GM18867 (cell line): ENCODE measurements at regions not wholly inside any gene's neighbourhood (a gene's known extent, or its start where the extent isn't known, plus 50 kb on each side); places are given as distances from the start of the nearest gene placed in this dataset.
"Not testable (repeated sequence)": the region's sequence is repeated elsewhere in the genome, so short reads cannot be mapped to it uniquely, and the experiment has no call there.

Experiments
- ATAC-seq: cut with Tn5 transposase; IDR thresholded peaks from one replicate; pipeline ENCODE4 v1.9.1; 2021; ENCODE audit warnings: mild to moderate bottlenecking, moderate library complexity; ENCODE audit not compliant: unreplicated experiment

- not testable (repeated sequence) for ATAC-seq
These were observed 278.6 kb upstream of the MAP2 start for GRCh38 chr2:209145220-209145691.

DNA sequence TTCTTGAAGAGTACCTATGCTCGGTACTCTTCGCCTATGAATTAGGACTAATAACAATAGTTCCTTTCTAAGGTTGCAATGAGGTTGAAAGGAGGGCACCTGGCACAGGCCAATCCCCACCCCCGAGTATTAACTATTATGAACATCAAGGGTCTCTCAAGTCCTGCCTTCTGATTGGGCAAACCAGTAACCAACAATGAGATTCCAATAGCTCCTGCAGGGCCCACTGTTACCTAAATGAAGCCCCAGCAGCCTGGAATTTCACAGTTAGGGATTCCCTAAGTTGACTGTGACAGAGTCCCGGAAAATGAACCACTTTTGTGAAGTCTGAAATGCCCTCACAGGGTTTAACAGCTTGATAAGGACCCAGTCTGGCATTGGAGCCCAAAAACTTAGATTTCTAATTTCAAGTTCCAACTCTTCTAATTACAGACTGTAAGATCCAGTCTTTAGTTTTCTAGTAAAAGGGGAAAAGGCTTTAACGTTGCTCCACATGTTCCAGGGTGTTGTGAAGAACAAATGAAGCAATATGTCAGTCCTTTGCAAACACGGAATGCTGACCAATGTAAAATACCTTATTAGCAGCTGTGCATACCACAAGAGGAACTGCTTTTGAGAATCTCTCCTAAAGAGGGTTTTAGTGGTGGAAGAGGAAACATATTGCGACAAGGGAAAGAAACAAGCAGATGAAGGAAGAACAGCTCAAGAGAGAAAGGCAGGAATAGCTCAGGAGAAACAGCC, 277.7 kb upstream of the MAP2 start:
- peak; percentile 20 for ATAC-seq

DNA sequence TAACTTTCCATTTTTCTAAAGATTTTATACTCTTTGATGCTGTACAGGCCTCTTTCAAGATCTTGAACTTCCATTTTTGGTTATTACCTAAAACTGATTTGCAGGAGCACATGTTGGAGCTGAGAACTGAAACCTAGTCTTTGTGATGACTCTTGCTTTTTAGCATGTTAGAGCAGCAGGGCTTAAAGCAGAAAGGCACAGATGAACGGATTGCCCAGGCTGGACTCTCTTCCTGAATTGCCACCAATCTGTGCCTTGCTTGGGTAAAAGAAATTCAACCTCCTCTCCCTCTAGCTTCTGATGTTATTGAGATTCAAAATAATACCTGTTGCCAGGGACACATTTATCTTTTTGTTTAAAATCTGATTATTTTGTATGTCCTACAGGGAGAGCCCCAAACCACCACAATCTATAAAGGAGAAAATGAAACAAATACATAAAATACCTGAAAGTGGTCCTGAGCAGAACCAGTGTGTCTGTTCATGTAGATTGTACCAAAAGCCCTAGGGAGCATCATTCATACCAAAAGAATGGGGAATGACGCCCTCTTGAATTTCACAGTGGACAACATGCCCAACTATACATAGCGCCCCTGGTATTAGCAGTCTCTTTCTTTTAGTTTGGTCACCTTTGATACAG, 277.0 kb upstream of the MAP2 start:
- peak; percentile 37 for ATAC-seq

- no peak for ATAC-seq
These were observed 275.9 kb upstream of the MAP2 start for GRCh38 chr2:209147981-209148380.

DNA sequence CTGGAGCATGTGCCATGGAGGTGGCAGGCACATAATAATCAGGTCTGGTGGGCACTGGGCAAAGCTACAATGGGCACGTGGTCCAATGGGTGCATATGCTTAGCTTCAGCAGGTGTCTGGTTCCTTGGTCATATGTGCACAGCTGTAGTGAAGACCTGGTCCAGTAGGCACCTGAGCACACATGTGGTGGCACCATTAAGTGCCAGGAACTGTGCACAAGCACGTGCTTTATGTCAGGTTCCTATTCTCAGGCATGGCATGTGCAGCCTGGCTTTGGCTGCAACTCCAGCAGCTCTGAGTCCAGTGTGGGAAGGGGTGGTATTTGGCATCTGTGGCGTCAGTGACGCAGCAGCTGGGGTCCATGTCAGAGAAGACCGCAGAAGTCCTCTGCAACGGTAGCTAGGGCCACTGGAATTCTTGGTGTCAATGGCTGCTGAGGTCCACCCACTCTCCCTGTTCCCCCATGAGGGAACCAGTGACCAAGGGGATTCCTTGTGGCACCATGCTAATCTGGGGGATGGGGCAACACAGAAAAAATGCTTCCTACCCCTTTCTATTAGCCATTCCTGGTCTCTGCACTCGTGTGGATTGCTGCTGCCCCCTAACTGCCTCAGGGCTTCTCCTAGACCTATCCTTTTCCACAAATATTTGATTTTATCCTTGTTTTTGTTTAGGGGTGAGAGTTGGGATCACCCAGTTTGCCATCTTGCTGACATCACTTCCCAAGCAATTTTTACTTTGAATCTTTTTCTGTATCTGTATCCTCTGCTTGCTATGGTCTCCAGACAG, 262.9 kb upstream of the MAP2 start:
- no peak for ATAC-seq

DNA sequence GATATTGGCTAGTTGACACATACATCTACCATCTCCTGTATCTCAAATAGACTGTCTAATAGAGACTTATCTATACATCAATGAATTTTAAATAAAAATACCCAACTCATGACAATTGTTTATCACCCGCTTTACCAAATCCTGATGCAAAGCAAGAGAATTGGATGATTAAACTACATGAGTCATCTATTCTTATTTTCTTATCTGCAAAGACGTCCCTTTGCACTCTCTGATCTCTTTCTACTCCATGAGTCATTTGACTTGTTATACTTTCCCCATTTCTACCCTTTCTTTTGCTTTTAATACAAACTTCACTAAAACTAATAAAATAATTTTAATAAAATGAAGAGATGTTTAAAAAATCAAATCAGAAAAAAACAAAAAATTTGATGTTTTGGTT, 261.7 kb upstream of the MAP2 start:
- ATAC-seq: no peak

- ATAC-seq: no peak
These were observed 241.9 kb upstream of the MAP2 start for GRCh38 chr2:209181984-209182383.

GRCh38 chr2:209186886-209187285, 237.0 kb upstream of the MAP2 start:
- not testable (repeated sequence) for ATAC-seq

- no peak for ATAC-seq
These were observed 234.0 kb upstream of the MAP2 start for GRCh38 chr2:209189893-209190292.

DNA sequence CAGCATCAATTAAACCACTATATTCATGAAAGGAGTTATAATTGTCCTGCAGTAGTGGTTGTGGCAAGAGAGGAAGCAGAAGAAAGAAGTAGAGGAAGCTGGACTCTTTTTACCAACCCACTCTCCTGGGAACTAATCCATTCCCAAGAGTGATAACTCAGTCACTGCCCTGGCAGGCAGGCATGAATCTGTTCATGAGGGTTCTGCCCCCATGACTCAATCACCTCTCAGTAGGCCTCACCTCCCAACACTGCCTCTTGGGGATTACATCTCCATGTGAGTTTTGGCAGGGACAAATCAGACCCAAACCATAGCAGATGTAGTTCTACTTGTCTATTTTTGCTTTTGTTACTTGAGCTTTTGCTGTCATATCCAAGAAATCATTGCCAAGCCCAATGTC, 232.7 kb upstream of the MAP2 start:
- no peak for ATAC-seq

DNA sequence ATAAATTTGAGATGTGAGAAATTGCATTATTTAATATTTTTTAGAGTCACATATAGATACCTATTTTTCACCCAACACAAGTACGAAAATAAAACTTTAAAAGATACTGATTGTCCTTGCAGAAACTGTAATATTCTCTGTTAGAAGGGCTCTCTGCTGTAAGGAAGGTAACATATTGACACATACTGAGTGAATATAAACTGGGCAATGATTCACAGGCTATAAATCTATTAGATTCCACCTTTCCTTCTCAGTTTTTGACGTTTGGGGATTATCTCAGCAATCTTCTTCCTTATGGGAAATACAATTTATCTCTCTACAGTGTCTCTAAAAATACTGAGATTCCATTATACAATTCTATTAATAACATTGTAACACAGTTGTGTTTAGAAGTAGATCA, 229.1 kb upstream of the MAP2 start:
- ATAC-seq: no peak

DNA sequence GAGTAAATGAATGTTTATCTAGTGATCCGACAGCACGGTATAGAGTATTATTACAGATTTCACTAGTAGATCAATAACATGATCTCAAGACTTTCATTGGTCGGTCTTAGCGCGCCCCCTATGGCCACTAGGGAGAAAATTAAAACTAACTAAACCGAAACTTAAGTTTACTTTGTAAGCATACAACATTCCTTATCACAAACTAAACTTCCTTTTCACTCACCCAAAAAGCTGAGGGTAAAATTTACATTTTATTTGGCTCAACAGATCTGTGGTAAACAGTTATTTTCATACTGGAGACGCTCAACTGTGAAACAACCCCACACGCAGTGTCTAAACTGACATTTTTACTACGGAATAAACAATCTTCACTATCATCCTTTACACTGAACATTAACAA, 215.6 kb upstream of the MAP2 start:
- ATAC-seq: peak; percentile 79

- ATAC-seq: no peak
These were observed 213.9 kb upstream of the MAP2 start for GRCh38 chr2:209209943-209210342.

GRCh38 chr2:209230560-209230959, 193.3 kb upstream of the MAP2 start:
- no peak for ATAC-seq

DNA sequence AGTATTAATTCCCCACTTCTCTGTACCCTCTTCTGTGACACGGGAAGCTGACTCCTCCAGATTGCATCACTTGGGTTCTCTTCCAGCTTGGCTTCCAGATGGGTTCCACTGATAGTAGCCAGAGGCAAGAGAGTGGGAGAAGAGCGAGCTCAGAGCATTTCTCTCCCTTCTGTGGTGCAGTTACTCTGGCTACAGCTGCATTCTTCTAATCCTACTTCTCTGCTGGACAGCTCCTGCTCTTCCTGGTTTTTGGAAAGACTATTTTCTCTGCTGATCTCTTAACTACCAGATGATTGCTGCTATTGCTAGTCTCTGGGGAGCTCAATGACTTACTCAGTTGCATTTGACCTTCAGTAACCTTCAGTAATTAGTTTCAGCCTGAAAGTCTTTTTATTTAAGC, 187.5 kb upstream of the MAP2 start:
- ATAC-seq: no peak

DNA sequence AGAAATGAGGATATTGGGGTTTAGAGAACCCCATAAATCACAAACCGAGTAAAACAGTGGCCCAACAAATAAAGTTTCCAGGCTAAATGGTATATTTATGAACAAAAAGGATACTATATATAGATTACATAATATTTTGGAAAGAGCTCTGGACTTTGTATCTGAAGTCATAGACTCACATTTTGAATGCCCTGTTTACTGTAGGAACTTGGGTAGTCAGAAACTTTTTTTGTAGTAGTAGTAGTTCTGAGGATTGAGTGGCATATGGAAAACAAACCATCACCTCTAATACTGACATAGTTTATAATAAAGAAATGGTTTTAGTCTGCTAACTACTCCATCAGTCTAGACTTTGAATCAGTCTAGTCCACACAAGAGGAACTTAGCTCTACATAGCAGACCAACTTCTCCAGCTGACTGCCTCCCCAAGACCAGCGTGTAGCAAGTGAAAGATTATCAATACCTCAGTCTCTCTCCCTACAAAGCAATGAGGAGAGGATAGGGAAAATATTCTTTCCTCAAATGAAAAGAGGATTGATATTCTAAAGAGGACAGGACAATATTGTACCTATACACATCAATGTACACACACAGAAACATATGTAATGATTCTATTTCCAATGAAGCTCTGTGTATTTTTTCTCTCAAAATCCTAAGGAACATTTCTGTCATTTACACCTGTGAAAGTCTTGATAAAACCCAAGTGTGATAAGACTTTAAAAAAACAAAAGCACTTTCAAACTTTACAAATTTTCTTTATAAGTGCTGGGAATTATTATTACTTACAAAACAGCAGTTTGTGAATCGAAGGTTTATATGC, 184.9 kb upstream of the MAP2 start:
- ATAC-seq: no peak

- ATAC-seq: no peak
These were observed 184.3 kb upstream of the MAP2 start for GRCh38 chr2:209239585-209239938.

DNA sequence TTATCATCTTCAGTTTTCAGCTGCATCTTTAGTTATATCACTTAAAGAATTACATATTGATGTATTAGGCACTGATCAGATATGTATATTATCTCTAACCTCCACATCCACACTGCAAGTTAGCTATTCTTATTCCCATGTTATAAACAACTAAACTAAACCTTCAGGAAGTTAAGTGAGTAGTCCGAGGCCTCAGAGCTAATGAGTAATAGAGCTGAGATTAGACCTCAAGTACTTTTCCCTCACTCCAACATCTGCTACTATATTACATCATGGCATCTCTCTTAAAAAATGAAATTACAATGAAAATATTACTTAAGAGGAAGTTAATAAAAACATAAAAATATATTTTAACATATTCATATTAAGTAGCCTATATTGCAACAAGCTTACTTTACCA, 183.6 kb upstream of the MAP2 start:
- no peak for ATAC-seq

DNA sequence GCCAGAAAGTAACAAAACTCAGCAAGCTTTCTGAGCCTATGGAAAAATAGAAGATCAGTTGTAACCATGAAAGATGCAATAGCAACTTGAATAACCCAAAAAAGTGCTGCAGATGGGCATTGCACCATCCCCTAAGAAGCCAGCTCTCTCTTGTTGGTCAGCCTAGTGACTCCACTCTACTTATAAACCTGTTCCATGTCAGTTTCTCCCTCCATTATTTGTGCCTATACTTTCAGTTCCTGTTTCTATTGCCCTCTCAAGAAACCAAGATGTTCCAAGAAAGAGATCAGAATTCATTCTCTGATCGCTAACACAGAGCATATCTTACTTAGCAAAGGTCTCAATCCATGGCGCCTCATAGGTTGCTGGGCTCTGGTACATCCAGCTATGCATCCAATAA, 170.3 kb upstream of the MAP2 start:
- ATAC-seq: no peak

DNA sequence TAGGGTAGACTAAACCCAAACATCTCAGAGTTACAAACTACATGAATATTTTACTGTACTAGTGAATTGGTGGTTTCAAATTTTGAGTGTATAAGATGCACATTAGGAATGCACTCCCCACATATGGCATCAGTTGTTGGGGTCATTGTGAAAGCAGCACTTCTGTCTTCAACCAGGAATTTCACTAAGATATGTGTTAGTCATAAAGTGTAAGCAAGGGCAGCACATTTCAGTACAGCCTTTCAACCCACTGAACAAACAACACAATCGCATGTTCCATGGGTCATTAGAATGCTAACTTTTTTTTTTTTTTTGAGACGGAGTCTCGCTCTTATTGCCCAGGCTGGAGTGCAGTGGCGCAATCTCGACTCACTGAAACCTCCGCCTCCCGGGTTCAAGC, 164.1 kb upstream of the MAP2 start:
- ATAC-seq: no peak

DNA sequence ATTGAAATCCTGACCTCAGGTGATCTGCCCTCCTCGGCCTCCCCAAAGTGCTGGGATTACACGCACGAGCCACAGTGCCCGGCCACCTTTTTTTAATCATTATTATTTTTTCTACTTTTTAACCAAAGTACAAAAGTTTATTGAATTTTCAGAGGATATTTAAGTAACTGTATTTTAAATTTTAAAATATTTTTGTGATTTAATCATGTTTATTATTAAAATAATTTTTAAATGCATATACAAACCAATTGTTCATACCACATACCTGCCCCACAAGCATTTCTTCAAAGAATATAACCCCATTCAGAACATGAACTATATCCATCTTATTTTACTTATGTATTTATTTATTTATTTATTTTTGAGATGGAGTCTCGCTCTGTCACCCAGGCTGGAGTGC, 163.6 kb upstream of the MAP2 start:
- no peak for ATAC-seq
